PC-3 (cell line): ENCODE measurements at regions not wholly inside any gene's neighbourhood (a gene's known extent, or its start where the extent isn't known, plus 50 kb on each side); places are given as distances from the start of the nearest gene placed in this dataset.

Experiments used
- ATAC-seq: fragments of 200-7000 bp; cut with Tn5 transposase; 2 replicates; pipeline ENCODE4 v1.9.1; 2020; ENCODE audit warnings: mild to moderate bottlenecking, moderate library complexity
- BruUV-seq: library from RNA; stranded (reverse); fragments of 400-500 nt; replicated peaks from 2 replicates; lab custom pipeline; 2021; lab: Mats Ljungman, UMichigan
- CTCF ChIA-PET: fragments of 300-600 bp; sonication (Branson Sonifier 250); formaldehyde crosslinking; loops from one replicate; lab custom pipeline; 2022; ENCODE audit warnings: antibody characterized with exemption; lab: Charles Lee
- POLR2A ChIA-PET: fragments of 300-600 bp; sonication (Branson Sonifier 250); formaldehyde crosslinking; loops from one replicate; lab custom pipeline; 2022; ENCODE audit warnings: antibody characterized with exemption; ENCODE audit not compliant: unreplicated experiment; lab: Charles Lee
- DNase-seq: peaks from one replicate; pipeline ENCODE4 v3.0.0-alpha.2; 2015
- H2AFZ ChIP-seq: fragments of 300-600 bp; sonication (generic); 2 replicates; pipeline ENCODE4 v1.6.0; 2016; ENCODE audit warnings: antibody characterized with exemption, low read length
- H3F3A ChIP-seq: fragments of 300-600 bp; sonication (generic); one replicate; pipeline ENCODE4 v1.6.0; 2017; ENCODE audit warnings: antibody characterized with exemption, low read length, control low read depth, mild to moderate bottlenecking; ENCODE audit not compliant: unreplicated experiment
- H3K27ac ChIP-seq: fragments of 300-600 bp; sonication (generic); 2 replicates; pipeline ENCODE4 v1.5.1; 2016; ENCODE audit warnings: mild to moderate bottlenecking, low read length
- H3K27me3 ChIP-seq: fragments of 300-600 bp; sonication (generic); 2 replicates; pipeline ENCODE4 v1.6.1; 2016; ENCODE audit warnings: low read length, mixed read lengths
- H3K36me3 ChIP-seq: fragments of 300-600 bp; sonication (generic); 2 replicates; pipeline ENCODE4 v1.6.1; 2016; ENCODE audit warnings: low read depth, mixed run types, low read length, mixed read lengths
- H3K4me1 ChIP-seq: fragments of 300-600 bp; sonication (generic); 2 replicates; pipeline ENCODE4 v1.5.1; 2016; ENCODE audit warnings: low read length; ENCODE audit not compliant: insufficient read depth
- H3K4me2 ChIP-seq: fragments of 300-600 bp; sonication (generic); 2 replicates; pipeline ENCODE4 v1.6.0; 2016; ENCODE audit warnings: low read length
- H3K4me3 ChIP-seq: fragments of 300-600 bp; sonication (generic); 2 replicates; pipeline ENCODE4 v1.5.1; 2016; ENCODE audit warnings: mild to moderate bottlenecking, low read length, mixed read lengths
- H3K79me2 ChIP-seq: fragments of 300-600 bp; sonication (generic); 2 replicates; pipeline ENCODE4 v1.6.1; 2017; ENCODE audit warnings: low read length, mixed read lengths
- H3K9ac ChIP-seq: fragments of 300-600 bp; sonication (generic); 2 replicates; pipeline ENCODE4 v1.6.0; 2016; ENCODE audit warnings: mild to moderate bottlenecking, low read length
- H3K9me2 ChIP-seq: fragments of 300-600 bp; sonication (generic); replicated peaks from 2 replicates; pipeline ENCODE4 v1.6.1; 2016; ENCODE audit warnings: mixed run types, low read length, mixed read lengths
- H3K9me3 ChIP-seq: fragments of 300-600 bp; sonication (generic); 2 replicates; pipeline ENCODE4 v1.6.1; 2016; ENCODE audit warnings: low read length, mixed read lengths
- H4K20me1 ChIP-seq: fragments of 300-600 bp; sonication (generic); 2 replicates; pipeline ENCODE4 v1.6.1; 2016; ENCODE audit warnings: low read length, mixed read lengths
- CTCF ChIP-seq: fragments of 300-600 bp; sonication (generic); conservative IDR thresholded peaks from 2 replicates; pipeline ENCODE4 v1.5.1; 2017; ENCODE audit warnings: antibody characterized with exemption, low read depth, mild to moderate bottlenecking, low read length
- EZH2 ChIP-seq: fragments of 300-600 bp; sonication (generic); IDR thresholded peaks from one replicate; pipeline ENCODE4 v1.6.1; 2017; ENCODE audit warnings: antibody characterized with exemption, mild to moderate bottlenecking, low read length; ENCODE audit not compliant: unreplicated experiment
- EZH2phosphoT487 ChIP-seq: fragments of 300-600 bp; sonication (generic); IDR thresholded peaks from 2 replicates; pipeline ENCODE4 v1.6.1; 2018; ENCODE audit warnings: mild to moderate bottlenecking, antibody characterized with exemption, low read length, borderline replicate concordance
- intact Hi-C: fragments of 100-400 bp; cut with micrococcal nuclease; formaldehyde crosslinking; loops from 2 replicates; pipeline ENCODE4 v1.9.0; 2023

GRCh38 chr1:11373895-11374747, 101.1 kb downstream of the UBIAD1 start:
- POLR2A ChIA-PET, result no interaction called here
- no TSS peak for BruUV-seq
- no peak overlapping the region for H3K4me2 ChIP-seq

GRCh38 chr1:11374748-11375110, 101.7 kb downstream of the UBIAD1 start:
- H3K9me3 ChIP-seq, result no peaks in the 10 kb centered on the region
- H3K4me2 ChIP-seq, result no peak overlapping the region
- H3K9ac ChIP-seq, result no peak overlapping the region
- ChIA-PET POLR2A (no interaction called here), CTCF (no interaction called here)
- no TSS peak for BruUV-seq
- no peak for ATAC-seq
- no peak for TF ChIP-seq EZH2phosphoT487
- TF ChIP-seq EZH2, result no peak
- TF ChIP-seq CTCF, result no peak
- H3K4me1 ChIP-seq, result no peaks in the 10 kb centered on the region
- peaks cover 26% of the 10 kb centered on the region for H3K27me3 ChIP-seq
- intact Hi-C loops, result no loop called here
- no peaks in the 10 kb centered on the region for H3K9me2 ChIP-seq
- DNase-seq, result no peak
- H3F3A ChIP-seq, result no peaks in the 10 kb centered on the region
- H2AFZ ChIP-seq, result no peak overlapping the region
- H3K36me3 ChIP-seq, result no peaks in the 10 kb centered on the region
- no peak overlapping the region for H3K27ac ChIP-seq
- no peaks in the 10 kb centered on the region for H4K20me1 ChIP-seq
- no peak overlapping the region for H3K4me3 ChIP-seq
- H3K79me2 ChIP-seq, result no peaks in the 10 kb centered on the region

More at GRCh38 chr1:11373895-11374747, 101.1 kb downstream of the UBIAD1 start:
- Histone ChIP-seq H3K9me2 (no peaks in the 10 kb centered on the region), H2AFZ (no peak overlapping the region), H3K27me3 (peaks cover 26% of the 10 kb centered on the region), H4K20me1 (no peaks in the 10 kb centered on the region), H3K9me3 (no peaks in the 10 kb centered on the region), H3K4me1 (no peaks in the 10 kb centered on the region), H3K27ac (no peak overlapping the region), H3K4me3 (no peak overlapping the region), H3K79me2 (no peaks in the 10 kb centered on the region), H3K36me3 (no peaks in the 10 kb centered on the region), H3K9ac (no peak overlapping the region), H3F3A (no peaks in the 10 kb centered on the region)
- no peak for TF ChIP-seq CTCF
- no peak for TF ChIP-seq EZH2
- TF ChIP-seq EZH2phosphoT487, result no peak
- no peak for DNase-seq
- no peak for ATAC-seq
- intact Hi-C loops, result no loop called here
- CTCF ChIA-PET, result no interaction called here

GRCh38 chr1:11377001-11377583, 101.9 kb upstream of the DISP3 start:
- H3K27ac ChIP-seq, result no peak overlapping the region
- no peaks in the 10 kb centered on the region for H3F3A ChIP-seq
- TF ChIP-seq CTCF (no peak), EZH2phosphoT487 (no peak), EZH2 (no peak)
- H3K9me2 ChIP-seq, result no peaks in the 10 kb centered on the region
- ChIA-PET POLR2A (no interaction called here), CTCF (no interaction called here)
- no peak overlapping the region for H3K4me2 ChIP-seq
- H4K20me1 ChIP-seq, result no peaks in the 10 kb centered on the region
- H3K4me3 ChIP-seq, result no peak overlapping the region
- no peaks in the 10 kb centered on the region for H3K79me2 ChIP-seq
- no peaks in the 10 kb centered on the region for H3K36me3 ChIP-seq
- DNase-seq, result no peak
- no TSS peak for BruUV-seq
- H3K4me1 ChIP-seq, result no peaks in the 10 kb centered on the region
- ATAC-seq, result no peak
- no peaks in the 10 kb centered on the region for H3K9me3 ChIP-seq
- H3K27me3 ChIP-seq, result peaks cover 26% of the 10 kb centered on the region
- intact Hi-C loops, result no loop called here
- no peak overlapping the region for H3K9ac ChIP-seq
- no peak overlapping the region for H2AFZ ChIP-seq
